SU-DHL-6 (cell line): ENCODE measurements at regions not wholly inside any gene's neighbourhood (a gene's known extent, or its start where the extent isn't known, plus 50 kb on each side); places are given as distances from the start of the nearest gene placed in this dataset.
"Not testable (repeated sequence)": the region's sequence is repeated elsewhere in the genome, so short reads cannot be mapped to it uniquely, and the experiment has no call there.

ENCODE experiments used
- H2AFZ ChIP-seq: fragments of 200-600 bp; sonication (generic); 2 replicates; pipeline ENCODE4 v1.6.1; 2014; ENCODE audit warnings: low read depth, mild to moderate bottlenecking, moderate library complexity, mixed read lengths, antibody characterized with exemption, low read length; ENCODE audit not compliant: severe bottlenecking
- H3F3A ChIP-seq: fragments of 200-600 bp; shearing (Covaris generic); 2 replicates; pipeline ENCODE4 v1.6.0; 2016; ENCODE audit warnings: antibody characterized with exemption, mild to moderate bottlenecking; ENCODE audit not compliant: insufficient read depth
- H3K27ac ChIP-seq: fragments of 200-600 bp; sonication (generic); 2 replicates; pipeline ENCODE4 v1.5.1; 2016; ENCODE audit warnings: low read depth, mild to moderate bottlenecking, low read length, moderate library complexity, mixed read lengths
- H3K27me3 ChIP-seq: fragments of 200-600 bp; sonication (generic), shearing (Covaris generic); 2 replicates; pipeline ENCODE4 v1.6.0; 2014; ENCODE audit warnings: mild to moderate bottlenecking, low read length
- H3K36me3 ChIP-seq: fragments of 200-600 bp; sonication (generic); 2 replicates; pipeline ENCODE4 v1.6.1; 2014; ENCODE audit warnings: mild to moderate bottlenecking, low read length, mixed read lengths
- H3K4me2 ChIP-seq: fragments of 300-600, 200-600 bp; shearing (Covaris generic), sonication (generic); 2 replicates; pipeline ENCODE4 v1.6.0; 2014; ENCODE audit warnings: low read length, low read depth, mild to moderate bottlenecking; ENCODE audit not compliant: poor library complexity, severe bottlenecking
- H3K4me3 ChIP-seq: fragments of 200-600 bp; sonication (generic); 2 replicates; pipeline ENCODE4 v1.5.1; 2014; ENCODE audit warnings: antibody characterized with exemption, low read length, mild to moderate bottlenecking, mixed read lengths; ENCODE audit not compliant: insufficient read depth, poor library complexity, severe bottlenecking
- H3K79me2 ChIP-seq: fragments of 200-600 bp; sonication (generic); 2 replicates; pipeline ENCODE4 v1.6.1; 2014; ENCODE audit warnings: mild to moderate bottlenecking, low read length, moderate library complexity; ENCODE audit not compliant: insufficient read depth
- H3K9ac ChIP-seq: fragments of 200-600 bp; sonication (generic); 2 replicates; pipeline ENCODE4 v1.7.0; 2014; ENCODE audit warnings: mild to moderate bottlenecking, low read length
- H3K9me2 ChIP-seq: fragments of 200-600 bp; sonication (generic); replicated peaks from 2 replicates; pipeline ENCODE4 v1.6.1; 2014; ENCODE audit warnings: low read length; ENCODE audit not compliant: insufficient read depth
- H3K9me3 ChIP-seq: fragments of 200-600 bp; sonication (generic); 2 replicates; pipeline ENCODE4 v1.6.1; 2014; ENCODE audit warnings: low read length, mixed read lengths; ENCODE audit not compliant: insufficient read depth
- H4K20me1 ChIP-seq: fragments of 200-600 bp; sonication (generic); 2 replicates; pipeline ENCODE4 v1.6.1; 2014; ENCODE audit warnings: low read depth, mild to moderate bottlenecking, antibody characterized with exemption, low read length, moderate library complexity, mixed read lengths
- EZH2phosphoT487 ChIP-seq: fragments of 200-600 bp; sonication (generic), shearing (Covaris generic); conservative IDR thresholded peaks from 2 replicates; pipeline ENCODE4 v1.6.1; 2018; ENCODE audit warnings: mild to moderate bottlenecking, antibody characterized with exemption, low read length, moderate library complexity, mixed read lengths
- TF ChIP-seq, protein P1 (sequence below): fragments of 200-600 bp; sonication (generic); IDR thresholded peaks from one replicate; pipeline ENCODE4 v1.5.1; 2017; ENCODE audit warnings: antibody characterized with exemption, mild to moderate bottlenecking, low read length, moderate library complexity; ENCODE audit not compliant: insufficient read depth, poor library complexity, severe bottlenecking

DNA sequence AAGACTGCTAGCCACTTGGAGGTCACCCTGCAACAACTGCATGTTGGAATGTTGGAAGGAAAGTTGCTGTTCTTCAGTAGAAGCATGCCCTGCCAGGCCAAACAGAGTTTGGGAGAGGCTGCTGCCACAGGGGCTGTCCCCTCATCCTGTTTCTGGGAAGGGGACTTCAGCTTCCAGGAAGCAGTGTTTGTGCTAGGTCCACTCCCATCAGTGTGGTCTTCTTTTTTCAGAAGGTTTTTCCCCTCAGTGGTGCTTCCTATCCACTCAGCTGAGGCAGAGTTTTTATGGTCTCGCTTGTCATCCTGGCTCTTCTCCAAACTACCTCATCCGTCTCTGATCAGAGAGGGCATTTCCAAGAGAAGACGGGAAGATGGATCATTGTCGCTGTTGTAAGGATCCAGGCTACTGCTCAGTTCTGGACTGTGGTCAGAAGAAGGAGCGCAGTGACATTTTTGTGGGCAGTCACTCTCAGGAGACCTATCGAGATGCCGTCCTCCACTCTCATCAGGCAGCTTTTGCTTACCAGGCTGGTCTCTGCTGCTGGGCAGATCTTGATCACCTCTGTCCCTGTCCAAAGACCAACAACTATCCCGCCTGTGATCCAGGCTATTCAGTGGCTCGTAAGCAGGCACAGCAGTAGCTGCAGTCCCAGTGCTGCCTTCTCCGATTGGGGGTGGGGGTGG is 97.8 kb upstream of the C5orf63 start:
- no peaks in the 10 kb centered on the region for H3K27me3 ChIP-seq
- no peaks in the 10 kb centered on the region for H4K20me1 ChIP-seq
- H3K9me3 ChIP-seq, result no peaks in the 10 kb centered on the region
- TF ChIP-seq EZH2phosphoT487, result no peak
- TF ChIP-seq, protein P1, sequence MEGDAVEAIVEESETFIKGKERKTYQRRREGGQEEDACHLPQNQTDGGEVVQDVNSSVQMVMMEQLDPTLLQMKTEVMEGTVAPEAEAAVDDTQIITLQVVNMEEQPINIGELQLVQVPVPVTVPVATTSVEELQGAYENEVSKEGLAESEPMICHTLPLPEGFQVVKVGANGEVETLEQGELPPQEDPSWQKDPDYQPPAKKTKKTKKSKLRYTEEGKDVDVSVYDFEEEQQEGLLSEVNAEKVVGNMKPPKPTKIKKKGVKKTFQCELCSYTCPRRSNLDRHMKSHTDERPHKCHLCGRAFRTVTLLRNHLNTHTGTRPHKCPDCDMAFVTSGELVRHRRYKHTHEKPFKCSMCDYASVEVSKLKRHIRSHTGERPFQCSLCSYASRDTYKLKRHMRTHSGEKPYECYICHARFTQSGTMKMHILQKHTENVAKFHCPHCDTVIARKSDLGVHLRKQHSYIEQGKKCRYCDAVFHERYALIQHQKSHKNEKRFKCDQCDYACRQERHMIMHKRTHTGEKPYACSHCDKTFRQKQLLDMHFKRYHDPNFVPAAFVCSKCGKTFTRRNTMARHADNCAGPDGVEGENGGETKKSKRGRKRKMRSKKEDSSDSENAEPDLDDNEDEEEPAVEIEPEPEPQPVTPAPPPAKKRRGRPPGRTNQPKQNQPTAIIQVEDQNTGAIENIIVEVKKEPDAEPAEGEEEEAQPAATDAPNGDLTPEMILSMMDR, result no peak
- H3K36me3 ChIP-seq, result no peaks in the 10 kb centered on the region
- H3K9ac ChIP-seq, result no peak overlapping the region
- no peaks in the 10 kb centered on the region for H3K9me2 ChIP-seq
- no peak overlapping the region for H3K4me3 ChIP-seq
- H3F3A ChIP-seq, result no peaks in the 10 kb centered on the region
- H2AFZ ChIP-seq, result no peak overlapping the region
- no peaks in the 10 kb centered on the region for H3K79me2 ChIP-seq
- no peak overlapping the region for H3K27ac ChIP-seq
- no peak overlapping the region for H3K4me2 ChIP-seq

DNA sequence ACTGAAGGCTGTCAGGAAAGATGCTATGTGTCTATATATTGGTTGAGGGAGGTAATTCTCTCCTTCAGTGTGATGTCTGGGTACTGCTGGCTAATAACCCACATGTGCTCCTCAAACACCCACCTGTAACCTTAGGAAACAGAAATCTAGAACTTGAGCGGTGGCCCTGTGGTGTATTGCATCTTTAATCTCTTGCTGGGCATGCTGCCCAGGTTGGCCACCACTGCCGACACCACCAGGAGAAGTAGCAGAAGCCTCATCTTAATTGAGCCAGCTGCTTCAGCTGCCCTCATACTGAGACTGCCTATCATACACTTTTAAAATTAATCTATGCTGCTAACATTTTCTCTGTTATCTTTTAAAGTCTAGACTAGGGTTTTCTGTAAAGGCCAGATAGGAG is 103.5 kb upstream of the C5orf63 start:
- TF ChIP-seq, protein P1, result no peak
- TF ChIP-seq EZH2phosphoT487, result no peak

DNA sequence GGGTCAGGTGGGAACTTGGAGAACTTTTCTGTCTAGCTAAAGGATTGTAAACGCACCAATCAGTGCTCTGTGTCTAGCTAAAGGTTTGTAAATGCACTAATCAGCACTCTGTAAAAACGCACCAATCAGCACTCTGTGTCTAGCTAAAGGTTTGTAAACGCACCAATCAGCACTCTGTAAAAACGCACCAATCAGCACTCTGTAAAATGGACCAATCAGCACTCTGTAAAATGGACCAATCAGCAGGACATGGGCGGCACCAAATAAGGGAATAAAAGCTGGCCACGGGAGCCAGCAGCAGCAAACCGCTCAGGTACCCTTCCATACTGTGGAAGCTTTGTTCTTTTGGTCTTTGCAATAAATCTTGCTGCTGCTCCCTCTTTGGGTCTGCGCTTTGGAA is 108.0 kb upstream of the MEGF10 start:
- H4K20me1 ChIP-seq, H3K79me2 ChIP-seq, H3K9ac ChIP-seq, H3K9me3 ChIP-seq, H3K4me2 ChIP-seq, H3K27ac ChIP-seq, H3K27me3 ChIP-seq, H3K36me3 ChIP-seq, H3F3A ChIP-seq, H3K9me2 ChIP-seq, H3K4me3 ChIP-seq, H2AFZ ChIP-seq: not testable (repeated sequence)

More for the DNA sequence above, 103.5 kb upstream of the C5orf63 start:
- H3K79me2 ChIP-seq, result no peaks in the 10 kb centered on the region
- H3K9me2 ChIP-seq, result no peaks in the 10 kb centered on the region
- no peak overlapping the region for H3K9ac ChIP-seq
- H2AFZ ChIP-seq, result no peak overlapping the region
- no peaks in the 10 kb centered on the region for H3F3A ChIP-seq
- H3K4me3 ChIP-seq, result no peak overlapping the region
- no peaks in the 10 kb centered on the region for H3K27me3 ChIP-seq
- H4K20me1 ChIP-seq, result no peaks in the 10 kb centered on the region
- no peak overlapping the region for H3K27ac ChIP-seq
- H3K9me3 ChIP-seq, result no peaks in the 10 kb centered on the region
- H3K4me2 ChIP-seq, result no peak overlapping the region
- no peaks in the 10 kb centered on the region for H3K36me3 ChIP-seq

DNA sequence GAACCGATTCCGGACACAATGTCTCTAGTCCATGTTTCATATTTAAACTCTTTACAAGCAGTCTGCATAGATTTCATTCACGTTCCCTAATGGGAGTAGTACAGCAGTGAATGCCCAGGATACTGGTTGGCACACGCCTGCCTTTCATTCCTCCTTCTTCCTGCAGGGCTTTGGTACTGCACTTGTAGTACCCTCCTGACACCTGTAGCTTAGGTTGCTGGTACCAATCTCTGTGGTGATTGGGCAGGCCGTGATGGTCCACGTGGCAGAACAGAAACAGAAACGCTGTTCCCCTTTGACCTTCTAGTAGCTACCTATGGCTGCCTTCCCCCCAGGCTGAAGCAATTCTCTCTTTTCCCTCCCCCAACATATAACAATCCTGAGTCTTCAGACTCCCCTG is 107.3 kb upstream of the MEGF10 start:
- no peaks in the 10 kb centered on the region for H3K79me2 ChIP-seq
- H3K27me3 ChIP-seq, result no peaks in the 10 kb centered on the region

More for the DNA sequence above, 107.3 kb upstream of the MEGF10 start:
- no peak overlapping the region for H3K9ac ChIP-seq
- H3K4me2 ChIP-seq, result no peak overlapping the region
- no peak overlapping the region for H2AFZ ChIP-seq
- no peak overlapping the region for H3K4me3 ChIP-seq
- no peaks in the 10 kb centered on the region for H3F3A ChIP-seq
- no peaks in the 10 kb centered on the region for H3K36me3 ChIP-seq
- H4K20me1 ChIP-seq, result no peaks in the 10 kb centered on the region
- no peaks in the 10 kb centered on the region for H3K9me2 ChIP-seq
- H3K27ac ChIP-seq, result no peak overlapping the region
- no peaks in the 10 kb centered on the region for H3K9me3 ChIP-seq
- no peak for TF ChIP-seq EZH2phosphoT487
- TF ChIP-seq, protein P1, result no peak
